Neural cell (in vitro differentiated cells): ENCODE measurements at regions not wholly inside any gene's neighbourhood (a gene's known extent, or its start where the extent isn't known, plus 50 kb on each side); places are given as distances from the start of the nearest gene placed in this dataset.

ENCODE experiments used
- EP300 ChIP-seq: fragments of 450-650 bp; conservative IDR thresholded peaks from 2 replicates; pipeline ENCODE4 v1.6.1; 2014; ENCODE audit warnings: antibody characterized with exemption, mild to moderate bottlenecking, moderate library complexity; ENCODE audit not compliant: poor library complexity, severe bottlenecking
- EZH2 ChIP-seq: fragments of 200-600, 300-800 bp; shearing (Covaris generic), sonication (generic); IDR thresholded peaks from 2 replicates; pipeline ENCODE4 v1.6.1; 2014; ENCODE audit warnings: antibody characterized with exemption, low read length, borderline replicate concordance, mild to moderate bottlenecking; ENCODE audit not compliant: insufficient read depth, poor library complexity, severe bottlenecking
- POLR2AphosphoS5 ChIP-seq: IDR thresholded peaks from 2 replicates; pipeline ENCODE4 v1.6.1; 2012
- RAD21 ChIP-seq: fragments of 450-650 bp; conservative IDR thresholded peaks from 2 replicates; pipeline ENCODE4 v1.6.1; 2014; ENCODE audit warnings: antibody characterized with exemption, mild to moderate bottlenecking, moderate library complexity
- REST ChIP-seq: IDR thresholded peaks from 2 replicates; pipeline ENCODE4 v1.6.1; 2012; ENCODE audit warnings: borderline replicate concordance
- SMC3 ChIP-seq: fragments of 450-650 bp; conservative IDR thresholded peaks from 2 replicates; pipeline ENCODE4 v1.6.1; 2014; ENCODE audit warnings: antibody characterized with exemption, mild to moderate bottlenecking, moderate library complexity; ENCODE audit not compliant: poor library complexity
- TAF1 ChIP-seq: IDR thresholded peaks from 2 replicates; pipeline ENCODE4 v1.6.1; 2012; ENCODE audit warnings: low read depth
- TF ChIP-seq, protein P1 (sequence below): fragments of 450-650 bp; IDR thresholded peaks from 2 replicates; pipeline ENCODE4 v1.5.1; 2014; ENCODE audit warnings: antibody characterized with exemption, mild to moderate bottlenecking, moderate library complexity; ENCODE audit not compliant: poor library complexity, severe bottlenecking

GRCh38 chr9:90950600-90950999 lies 149.0 kb downstream of the SYK start:
- TF ChIP-seq EP300 (no peak), POLR2AphosphoS5 (no peak), RAD21 (no peak), SMC3 (no peak), REST (no peak), EZH2 (no peak), TAF1 (no peak)
- TF ChIP-seq, protein P1, sequence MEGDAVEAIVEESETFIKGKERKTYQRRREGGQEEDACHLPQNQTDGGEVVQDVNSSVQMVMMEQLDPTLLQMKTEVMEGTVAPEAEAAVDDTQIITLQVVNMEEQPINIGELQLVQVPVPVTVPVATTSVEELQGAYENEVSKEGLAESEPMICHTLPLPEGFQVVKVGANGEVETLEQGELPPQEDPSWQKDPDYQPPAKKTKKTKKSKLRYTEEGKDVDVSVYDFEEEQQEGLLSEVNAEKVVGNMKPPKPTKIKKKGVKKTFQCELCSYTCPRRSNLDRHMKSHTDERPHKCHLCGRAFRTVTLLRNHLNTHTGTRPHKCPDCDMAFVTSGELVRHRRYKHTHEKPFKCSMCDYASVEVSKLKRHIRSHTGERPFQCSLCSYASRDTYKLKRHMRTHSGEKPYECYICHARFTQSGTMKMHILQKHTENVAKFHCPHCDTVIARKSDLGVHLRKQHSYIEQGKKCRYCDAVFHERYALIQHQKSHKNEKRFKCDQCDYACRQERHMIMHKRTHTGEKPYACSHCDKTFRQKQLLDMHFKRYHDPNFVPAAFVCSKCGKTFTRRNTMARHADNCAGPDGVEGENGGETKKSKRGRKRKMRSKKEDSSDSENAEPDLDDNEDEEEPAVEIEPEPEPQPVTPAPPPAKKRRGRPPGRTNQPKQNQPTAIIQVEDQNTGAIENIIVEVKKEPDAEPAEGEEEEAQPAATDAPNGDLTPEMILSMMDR: no peak
